SHP77 treated with DMSO at 0.1 percent for 48 hours (cell line): ENCODE measurements at regions not wholly inside any gene's neighbourhood (a gene's known extent, or its start where the extent isn't known, plus 50 kb on each side); places are given as distances from the start of the nearest gene placed in this dataset.

ENCODE experiments used
- DNase-seq: peaks from one replicate; lab custom pipeline; 2025; lab: John Stamatoyannopoulos, UW

DNA sequence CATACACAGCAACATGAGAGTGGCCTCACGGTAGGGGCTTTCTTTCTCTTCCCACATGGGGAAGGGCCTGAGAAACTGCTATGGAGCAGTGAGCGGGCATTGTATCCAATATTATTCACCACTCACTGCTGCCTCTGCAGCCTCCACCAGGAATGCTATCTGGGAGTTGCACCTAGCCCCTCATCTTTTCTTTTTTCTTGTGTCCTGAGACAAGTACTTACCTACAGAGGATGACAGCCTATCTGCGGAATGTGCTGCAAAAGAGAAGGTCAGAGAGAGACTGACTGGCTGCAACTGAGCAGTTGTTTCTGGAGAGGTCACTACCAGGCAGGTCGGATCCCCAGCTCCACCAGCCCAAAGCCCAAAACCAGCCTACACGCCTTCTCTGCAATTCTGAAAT lies 52.1 kb upstream of the HTATIP2 start:
- DNase-seq: no peak

GRCh38 chr11:20310596-20311394 lies 52.7 kb upstream of the HTATIP2 start:
- peak; percentile 1 for DNase-seq

DNA sequence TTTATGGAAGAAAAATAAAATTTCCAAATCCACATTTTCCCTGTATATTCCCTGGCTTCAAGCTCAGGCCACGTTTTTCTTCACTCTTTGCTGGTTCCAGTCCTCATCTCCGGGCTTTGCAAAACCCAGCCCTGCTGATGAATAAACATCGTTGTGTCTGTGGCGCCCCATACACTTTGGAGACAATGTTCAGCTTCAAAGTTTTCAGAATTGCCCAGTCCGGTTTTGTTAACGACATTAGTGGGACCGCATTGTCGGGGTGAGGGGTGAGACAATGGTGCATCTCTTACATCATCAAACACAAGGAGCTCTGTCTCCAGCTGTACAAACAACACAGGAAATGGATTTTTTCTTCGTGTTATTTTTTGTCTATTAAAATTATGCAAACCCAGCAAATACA lies 53.4 kb upstream of the HTATIP2 start:
- DNase-seq: peak; percentile 5

- no peak for DNase-seq
Measured at GRCh38 chr11:20309231-20310025, 54.1 kb upstream of the HTATIP2 start.

- DNase-seq: no peak
Measured at GRCh38 chr11:20308601-20309000, 54.9 kb upstream of the HTATIP2 start.

GRCh38 chr11:20303391-20303965 lies 60.0 kb upstream of the HTATIP2 start:
- no peak for DNase-seq

- no peak for DNase-seq
Measured at GRCh38 chr11:20293992-20294391, 69.5 kb upstream of the HTATIP2 start.

- DNase-seq: no peak
Measured at GRCh38 chr11:20293531-20293930, 70.0 kb upstream of the HTATIP2 start.

DNA sequence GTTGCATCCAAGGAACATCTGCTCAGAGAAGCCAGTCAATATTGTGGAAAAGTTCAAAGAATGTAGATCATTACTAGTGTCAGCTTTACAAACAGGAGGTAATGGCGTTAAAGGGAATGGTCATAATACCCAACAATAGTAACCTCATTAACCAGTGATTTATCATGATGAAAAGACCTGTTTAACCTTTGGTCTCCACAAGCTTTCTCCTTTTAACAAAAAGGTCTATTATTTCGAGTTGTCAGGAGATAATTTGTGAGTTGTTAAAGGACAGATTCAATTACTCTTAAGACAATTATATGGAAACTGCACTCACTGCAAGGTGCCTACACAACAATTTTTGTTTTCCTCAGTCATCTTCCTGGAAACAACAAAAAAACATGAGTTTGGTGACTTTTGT lies 73.8 kb upstream of the HTATIP2 start:
- DNase-seq: no peak

DNA sequence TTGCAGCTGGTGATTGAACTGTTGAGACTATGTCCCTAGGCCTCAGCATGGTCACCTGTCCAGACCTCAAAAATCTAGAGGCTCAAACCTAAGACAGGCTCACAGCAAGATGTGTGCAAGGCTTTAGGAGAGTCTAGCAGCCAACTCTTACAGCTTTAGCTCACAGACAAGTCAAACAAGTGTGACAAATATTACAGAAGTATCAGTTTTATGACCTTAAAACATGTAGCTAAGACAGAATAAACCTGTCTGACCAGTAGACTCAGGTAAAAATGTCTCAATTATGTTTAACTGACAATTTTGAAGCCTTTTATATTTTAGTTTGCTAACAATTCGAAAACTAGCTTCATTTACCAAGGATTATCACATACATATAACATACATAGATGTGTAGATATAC lies 80.0 kb upstream of the HTATIP2 start:
- no peak for DNase-seq

DNA sequence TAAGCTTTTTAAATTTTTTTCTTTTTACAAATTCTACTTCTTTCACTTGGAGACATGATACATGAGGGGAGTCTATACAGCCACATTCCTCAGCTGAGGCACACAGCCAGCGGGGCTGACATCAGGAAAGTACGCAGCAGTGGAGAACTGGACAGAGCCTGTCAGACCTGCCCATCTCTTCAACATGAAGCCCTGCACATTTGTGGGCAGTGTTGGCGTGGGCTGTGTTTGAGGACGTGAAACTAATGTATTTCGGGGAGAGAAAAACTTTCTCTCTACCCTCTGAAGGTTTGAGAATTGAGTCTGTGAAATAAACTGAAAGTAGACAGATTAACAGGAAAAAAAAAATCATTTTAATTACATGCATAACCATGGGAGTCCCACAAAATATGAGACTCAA lies 84.8 kb upstream of the HTATIP2 start:
- no peak for DNase-seq

- no peak for DNase-seq
Measured at GRCh38 chr11:20277014-20277413, 86.5 kb upstream of the HTATIP2 start.

DNA sequence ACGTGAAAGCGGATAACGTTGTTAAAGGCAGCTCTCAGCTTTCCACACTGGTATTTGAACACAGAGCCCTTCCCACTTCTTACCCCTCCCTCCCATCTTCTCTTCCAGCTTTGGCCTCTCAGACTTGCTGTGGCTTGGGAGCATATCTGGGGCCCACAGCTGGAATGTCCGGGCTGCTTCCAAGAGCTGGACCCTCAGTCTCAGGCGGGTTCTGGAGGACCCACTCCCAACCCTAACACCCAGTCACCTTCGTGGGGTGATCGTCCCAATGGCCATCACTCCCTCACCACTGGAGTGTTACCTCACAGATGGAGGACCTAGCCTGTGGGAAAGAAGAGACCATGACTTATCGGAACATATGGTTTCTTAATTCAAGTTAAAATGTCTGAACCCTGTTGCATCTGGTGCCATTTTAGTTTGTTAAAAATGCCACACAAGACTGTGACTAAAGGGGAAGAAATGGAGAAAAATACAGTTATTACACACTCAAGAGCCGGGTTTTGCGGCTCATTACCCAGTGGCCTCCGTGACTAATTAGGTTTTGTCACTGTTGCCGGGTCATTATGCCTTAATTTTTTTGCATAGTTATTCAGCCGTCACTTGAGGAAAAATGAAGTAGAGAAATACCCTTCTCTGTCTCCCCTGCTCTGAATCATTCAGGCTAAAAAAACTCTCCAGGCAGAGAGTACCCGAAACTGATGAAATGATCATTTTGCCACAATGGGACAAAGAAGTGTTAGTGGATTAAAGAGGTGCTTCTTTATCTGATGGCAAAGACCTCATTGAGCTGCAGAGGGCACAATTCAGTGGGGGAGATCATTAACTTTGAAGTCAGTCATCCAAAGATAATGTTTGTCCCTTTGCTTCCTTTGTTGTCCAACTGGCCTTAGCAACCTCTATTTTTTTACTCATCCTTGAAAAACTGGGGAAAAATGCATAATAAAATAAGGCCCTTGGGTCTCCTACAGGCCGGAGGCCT lies 87.2 kb upstream of the HTATIP2 start:
- no peak for DNase-seq

- no peak for DNase-seq
Measured at GRCh38 chr11:20274031-20274430, 89.5 kb upstream of the HTATIP2 start.

DNA sequence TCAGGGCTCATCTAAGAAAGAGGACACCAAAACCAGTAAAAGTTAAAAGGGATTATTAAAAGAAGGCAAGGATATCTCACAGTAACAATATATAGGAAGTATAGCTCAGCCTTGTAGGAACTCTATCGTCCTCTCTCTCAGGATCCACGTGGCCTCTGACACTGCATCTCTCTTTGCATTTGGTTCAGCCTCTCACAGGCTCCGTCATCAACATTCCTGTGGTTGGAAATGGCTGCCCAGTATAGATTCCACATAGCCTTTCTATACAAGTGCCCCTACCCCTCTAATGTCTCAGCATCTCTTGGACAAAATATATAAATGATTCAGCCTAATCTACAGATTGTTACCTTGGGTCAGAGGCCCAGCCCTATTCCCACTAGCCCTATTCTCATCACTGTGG lies 101.3 kb upstream of the DBX1 start:
- DNase-seq: no peak

DNA sequence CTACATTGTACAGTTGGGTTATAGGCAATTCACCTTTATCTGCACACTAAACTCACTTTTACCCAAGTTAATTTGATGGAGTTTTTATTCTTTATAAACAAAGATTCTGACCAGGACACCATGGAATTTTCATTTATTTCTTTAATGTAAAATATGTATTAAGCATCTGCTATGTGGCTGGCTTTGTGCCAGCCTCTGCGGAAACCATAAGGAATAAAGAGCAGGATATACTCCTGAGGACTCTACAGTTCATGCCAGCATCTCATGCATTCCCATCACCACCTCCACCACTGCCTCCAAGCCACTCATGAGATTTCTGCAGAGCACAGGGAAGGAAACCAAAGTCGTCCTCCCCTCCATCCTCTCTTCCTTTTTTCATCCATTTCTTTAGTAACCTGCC lies 100.0 kb upstream of the DBX1 start:
- DNase-seq: no peak

GRCh38 chr11:20259506-20259905 lies 99.2 kb upstream of the DBX1 start:
- no peak for DNase-seq

- DNase-seq: no peak
Measured at GRCh38 chr11:20258376-20258895, 98.2 kb upstream of the DBX1 start.

DNA sequence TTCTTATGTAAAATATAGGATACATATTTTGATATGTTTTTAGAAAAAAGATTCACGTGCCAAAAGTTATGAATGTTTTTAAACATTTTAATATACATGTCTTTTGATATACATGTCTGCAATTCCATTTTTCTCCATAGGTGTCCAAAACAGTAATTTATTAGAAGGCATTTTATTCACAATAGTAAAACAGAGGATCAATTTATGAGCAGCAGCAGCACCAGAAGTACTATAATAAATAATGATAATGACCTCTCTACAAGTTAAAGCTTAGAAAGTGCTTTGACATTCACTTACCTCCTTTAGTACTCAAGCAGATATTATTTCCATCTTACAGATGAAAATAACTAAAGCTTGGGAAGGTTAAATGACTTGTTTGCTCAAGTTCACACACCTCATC lies 96.7 kb upstream of the DBX1 start:
- DNase-seq: no peak

DNA sequence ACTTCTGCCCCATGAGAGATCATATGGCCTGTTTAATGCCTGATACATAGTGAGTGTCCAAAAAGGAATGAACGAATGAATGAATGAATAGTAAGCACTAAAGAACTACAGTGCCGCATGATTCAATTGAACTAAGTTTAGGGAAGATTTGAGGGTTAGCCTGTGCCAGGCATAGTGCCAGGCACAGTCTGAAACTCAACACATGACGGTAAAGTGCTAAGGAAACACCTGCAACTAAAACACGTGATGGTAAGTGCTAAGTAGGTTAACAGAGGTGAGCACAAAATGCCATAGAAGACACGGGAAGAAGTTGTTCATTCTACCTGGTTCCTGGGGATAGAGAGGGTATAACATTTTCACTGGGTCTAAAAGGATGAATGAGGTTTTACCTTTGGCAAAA lies 93.5 kb upstream of the DBX1 start:
- no peak for DNase-seq

DNA sequence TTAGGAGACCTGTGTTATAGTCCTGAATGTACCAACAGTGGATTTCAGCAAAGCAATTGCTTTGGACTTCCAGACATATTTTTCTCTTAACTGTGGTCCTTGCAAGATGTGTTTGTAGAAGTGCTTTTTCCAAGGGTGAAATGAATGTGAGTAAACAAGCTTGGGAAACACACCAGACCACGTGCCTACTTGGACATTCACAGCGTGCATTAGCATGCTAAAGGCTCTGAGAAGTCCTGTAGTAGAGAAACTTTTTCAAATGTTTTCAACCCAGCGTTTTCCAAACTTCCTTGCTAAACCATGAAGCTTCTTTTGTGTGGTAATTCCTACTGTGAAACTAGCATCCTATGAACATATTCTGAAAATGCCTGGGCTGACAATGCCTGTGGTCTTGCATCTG lies 91.2 kb upstream of the DBX1 start:
- no peak for DNase-seq
